BJ (cell line): ENCODE measurements at regions not wholly inside any gene's neighbourhood (a gene's known extent, or its start where the extent isn't known, plus 50 kb on each side); places are given as distances from the start of the nearest gene placed in this dataset.

Experiments
- CTCF ChIA-PET: fragments of 350-600 bp; formaldehyde crosslinking; extraction: SDS; loops from one replicate; lab custom pipeline; 2021; ENCODE audit warnings: antibody characterized with exemption, inconsistent platforms; lab: Yijun Ruan, JAX
- POLR2A ChIA-PET: fragments of 300-600 bp; sonication (Branson Sonifier 250); formaldehyde crosslinking; extraction: SDS; loops from one replicate; lab custom pipeline; 2021; ENCODE audit warnings: antibody characterized with exemption; lab: Charles Lee
- DNase-seq: peaks from one replicate; pipeline ENCODE4 v3.0.0-alpha.2; 2011; ENCODE audit warnings: low read depth
- H3K27me3 ChIP-seq: 2 replicates; pipeline ENCODE4 v1.6.0; 2011; ENCODE audit warnings: low read length; ENCODE audit not compliant: control insufficient read depth, insufficient read depth
- H3K36me3 ChIP-seq: 2 replicates; pipeline ENCODE4 v1.5.1; 2011; ENCODE audit warnings: low read length; ENCODE audit not compliant: control insufficient read depth, insufficient read depth
- H3K4me3 ChIP-seq: 2 replicates; pipeline ENCODE4 v1.5.1; 2011; ENCODE audit warnings: low read depth, mild to moderate bottlenecking, control low read depth, low read length
- CTCF ChIP-seq: IDR thresholded peaks from 2 replicates; pipeline ENCODE4 v1.5.1; 2011; ENCODE audit warnings: low read depth, mild to moderate bottlenecking, control low read depth, inconsistent platforms, low read length, moderate library complexity; ENCODE audit not compliant: insufficient read depth

GRCh38 chr4:173591760-173592159 lies 61.7 kb upstream of the HAND2 start:
- DNase-seq = no peak
- Histone ChIP-seq H3K27me3 (no peaks in the 10 kb centered on the region), H3K36me3 (no peaks in the 10 kb centered on the region), H3K4me3 (no peak overlapping the region)
- no peak for TF ChIP-seq CTCF
- ChIA-PET CTCF (no interaction called here), POLR2A (no interaction called here)

- H3K27me3 ChIP-seq = no peaks in the 10 kb centered on the region
- H3K4me3 ChIP-seq = no peak overlapping the region
- DNase-seq = no peak
- CTCF ChIA-PET = no interaction called here
- H3K36me3 ChIP-seq = no peaks in the 10 kb centered on the region
- no peak for TF ChIP-seq CTCF
- POLR2A ChIA-PET = no interaction called here
These were observed 60.7 kb upstream of the HAND2 start for GRCh38 chr4:173590697-173591096.

GRCh38 chr4:173585876-173586572 lies 56.0 kb upstream of the HAND2 start:
- H3K4me3 ChIP-seq = no peak overlapping the region
- no peak for DNase-seq
- ChIA-PET POLR2A (no interaction called here), CTCF (no interaction called here)
- H3K27me3 ChIP-seq = no peaks in the 10 kb centered on the region
- no peaks in the 10 kb centered on the region for H3K36me3 ChIP-seq
- TF ChIP-seq CTCF = no peak

GRCh38 chr4:173584506-173584905 lies 54.5 kb upstream of the HAND2 start:
- CTCF ChIA-PET = interaction anchor here (1.1 kb wide), 1 partner anchor 79 kb away, joined by 4 read pairs; no protein-coding TSS in a partner anchor
- Histone ChIP-seq H3K4me3 (no peak overlapping the region), H3K36me3 (no peaks in the 10 kb centered on the region), H3K27me3 (no peaks in the 10 kb centered on the region)
- DNase-seq = no peak
- no peak for TF ChIP-seq CTCF
- POLR2A ChIA-PET = no interaction called here
